GM19324 (cell line): ENCODE measurements at regions not wholly inside any gene's neighbourhood (a gene's known extent, or its start where the extent isn't known, plus 50 kb on each side); places are given as distances from the start of the nearest gene placed in this dataset.
"Not testable (repeated sequence)": the region's sequence is repeated elsewhere in the genome, so short reads cannot be mapped to it uniquely, and the experiment has no call there.

Experiments used
- ATAC-seq: cut with Tn5 transposase; IDR thresholded peaks from one replicate; pipeline ENCODE4 v1.9.1; 2021; ENCODE audit warnings: mild to moderate bottlenecking, moderate library complexity; ENCODE audit not compliant: unreplicated experiment, low FRiP score

GRCh38 chr2:176423819-176424218 lies 154.6 kb downstream of the MTX2 start:
- no peak for ATAC-seq

- ATAC-seq, result no peak
Observed at GRCh38 chr2:176424746-176425145, 155.5 kb downstream of the MTX2 start.

DNA sequence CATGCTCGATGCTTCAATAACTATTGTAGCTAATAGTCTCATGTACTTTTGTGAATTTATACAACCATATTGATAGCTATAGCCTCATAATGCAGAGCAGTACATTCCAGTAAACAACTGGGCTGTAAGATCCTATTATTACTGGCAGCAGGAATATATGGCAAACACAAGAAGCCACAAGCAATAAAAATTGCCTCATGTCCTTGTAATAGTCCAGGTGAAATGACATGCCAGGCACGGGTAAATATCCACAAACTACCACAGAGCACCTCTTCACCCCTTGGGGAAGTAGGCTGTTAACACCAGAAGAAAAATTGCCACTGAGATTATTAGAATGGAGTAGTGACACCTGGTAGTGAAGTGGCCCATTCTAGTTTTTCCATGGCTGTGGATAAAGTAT lies 158.3 kb downstream of the MTX2 start:
- no peak for ATAC-seq

- ATAC-seq, result not testable (repeated sequence)
Observed at GRCh38 chr2:176428944-176429469, 159.8 kb downstream of the MTX2 start.

GRCh38 chr2:176432434-176432833 lies 163.2 kb downstream of the MTX2 start:
- ATAC-seq, result no peak

DNA sequence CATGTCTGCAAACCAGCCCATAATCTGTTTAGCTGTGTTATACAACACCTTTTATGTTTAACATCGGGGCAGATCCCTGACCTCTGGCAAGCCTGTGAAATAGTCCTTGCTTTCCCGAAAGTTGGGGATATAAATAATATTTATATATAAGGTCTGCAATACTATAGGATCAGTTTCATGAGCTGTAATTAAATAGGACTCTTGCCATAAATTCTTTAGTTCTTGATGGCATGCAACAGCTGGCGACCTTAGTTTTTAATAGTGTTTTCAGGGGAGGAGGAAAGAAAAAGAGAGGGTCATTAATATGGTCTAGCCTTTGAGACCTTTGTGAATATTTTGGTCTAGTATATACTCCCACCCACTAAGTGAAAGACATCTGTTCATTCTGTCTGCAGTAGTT lies 166.5 kb downstream of the MTX2 start:
- ATAC-seq, result no peak

DNA sequence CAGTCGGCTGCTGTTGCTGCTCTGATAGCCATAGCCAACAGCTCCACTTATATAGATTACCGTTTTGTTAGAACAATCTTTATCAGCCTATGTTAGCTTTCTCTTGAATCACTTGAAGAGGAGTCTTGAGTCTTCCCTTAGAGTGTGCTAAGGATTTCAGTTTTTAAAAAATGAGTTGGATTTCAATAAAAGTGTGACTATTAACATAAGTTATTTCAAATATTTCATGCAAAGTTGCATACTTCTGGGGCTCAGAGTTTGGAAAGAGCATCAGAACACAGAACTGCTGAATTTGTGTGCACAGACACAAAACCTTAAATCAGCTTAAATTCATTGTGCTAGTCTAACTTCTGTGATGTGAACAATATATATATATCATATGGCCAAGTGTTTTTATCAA lies 174.7 kb downstream of the MTX2 start:
- no peak for ATAC-seq

DNA sequence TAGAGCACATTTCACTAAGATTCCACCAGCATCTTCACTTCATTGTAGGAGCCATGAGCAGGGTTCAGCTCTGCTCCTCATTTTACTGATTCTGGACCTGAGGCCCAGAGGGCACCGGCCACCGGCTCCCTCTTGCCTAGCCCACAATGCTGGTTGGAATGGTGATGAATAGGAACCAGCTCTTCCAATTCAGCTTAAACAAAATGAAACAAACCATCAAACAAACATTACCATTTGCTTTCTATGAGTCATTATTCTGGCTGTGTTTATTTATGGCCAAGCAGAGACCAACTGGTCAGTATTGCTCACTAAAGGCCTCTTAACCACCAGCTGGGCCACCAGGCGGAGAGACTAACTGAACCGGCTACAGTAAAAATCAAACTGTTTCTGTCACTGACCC lies 176.7 kb downstream of the MTX2 start:
- ATAC-seq, result no peak

DNA sequence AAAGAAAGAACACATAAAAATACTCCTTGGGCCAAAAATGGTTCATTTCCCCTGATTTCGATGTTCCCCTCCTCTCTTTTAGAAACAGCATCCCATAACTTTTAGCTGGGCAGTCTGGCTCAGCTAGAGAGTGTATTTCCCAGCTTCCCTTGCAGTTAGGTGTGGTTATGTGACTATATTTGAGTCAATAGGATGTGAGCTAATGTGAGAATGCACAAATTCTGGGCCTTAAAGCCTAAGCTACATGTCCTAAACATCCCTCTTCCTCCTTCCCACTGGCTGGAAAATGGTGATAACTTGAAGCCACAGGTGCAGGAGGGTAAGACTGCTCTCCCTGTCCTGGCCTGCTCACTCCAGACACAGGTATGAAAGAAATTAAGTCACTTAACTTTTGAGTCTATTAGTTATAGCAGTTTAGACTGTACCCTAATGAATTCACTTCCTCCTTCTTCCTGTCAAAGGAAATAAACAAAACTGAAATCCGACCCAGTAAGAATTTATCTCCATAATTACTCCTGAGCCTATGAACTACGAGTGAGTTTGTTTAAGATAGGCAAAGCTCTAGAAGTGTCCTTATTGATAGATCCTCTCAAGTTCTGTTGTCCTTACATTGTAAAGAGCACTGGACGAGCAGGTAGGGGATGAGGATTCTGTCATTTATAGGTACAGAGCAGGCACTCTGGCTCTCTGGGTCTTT lies 177.6 kb downstream of the MTX2 start:
- ATAC-seq, result no peak

DNA sequence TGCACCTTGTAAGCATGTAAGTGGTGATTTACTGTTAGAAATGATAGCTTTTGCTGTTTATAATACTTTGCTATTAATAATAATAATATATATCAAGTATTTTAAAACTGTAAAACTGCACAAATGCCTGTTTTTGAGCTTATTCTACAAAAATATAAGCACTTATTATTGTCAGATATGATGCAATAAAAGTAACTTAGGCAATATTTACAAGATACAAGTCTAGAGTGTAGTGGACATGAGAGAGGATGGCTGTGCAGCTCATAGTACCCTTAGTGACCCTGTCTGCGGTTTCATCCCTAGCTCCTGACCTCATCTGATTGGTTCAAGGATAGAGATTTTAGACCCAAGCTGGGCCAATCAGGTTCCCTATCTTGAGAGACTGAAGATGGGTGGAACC lies 178.4 kb downstream of the MTX2 start:
- ATAC-seq, result no peak

GRCh38 chr2:176449852-176450251 lies 180.6 kb downstream of the MTX2 start:
- no peak for ATAC-seq

DNA sequence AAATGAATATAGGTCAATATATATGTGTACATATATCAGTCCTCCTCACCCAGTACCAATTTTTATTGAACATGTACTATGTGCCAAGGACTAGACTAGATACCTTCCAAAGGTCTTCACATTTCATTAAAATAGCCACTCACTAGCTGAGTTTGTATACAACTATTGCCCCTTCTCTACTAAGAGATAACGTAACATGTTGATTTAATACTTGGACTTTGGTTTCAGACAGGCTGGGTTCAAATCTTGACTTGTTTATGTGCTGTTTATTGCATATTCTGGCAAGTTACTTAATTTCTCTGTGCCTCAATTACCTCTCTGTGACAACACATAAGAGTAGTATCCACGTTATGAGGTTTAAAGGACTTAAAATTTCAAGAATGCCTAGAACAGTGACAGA lies 184.5 kb downstream of the MTX2 start:
- ATAC-seq, result no peak

DNA sequence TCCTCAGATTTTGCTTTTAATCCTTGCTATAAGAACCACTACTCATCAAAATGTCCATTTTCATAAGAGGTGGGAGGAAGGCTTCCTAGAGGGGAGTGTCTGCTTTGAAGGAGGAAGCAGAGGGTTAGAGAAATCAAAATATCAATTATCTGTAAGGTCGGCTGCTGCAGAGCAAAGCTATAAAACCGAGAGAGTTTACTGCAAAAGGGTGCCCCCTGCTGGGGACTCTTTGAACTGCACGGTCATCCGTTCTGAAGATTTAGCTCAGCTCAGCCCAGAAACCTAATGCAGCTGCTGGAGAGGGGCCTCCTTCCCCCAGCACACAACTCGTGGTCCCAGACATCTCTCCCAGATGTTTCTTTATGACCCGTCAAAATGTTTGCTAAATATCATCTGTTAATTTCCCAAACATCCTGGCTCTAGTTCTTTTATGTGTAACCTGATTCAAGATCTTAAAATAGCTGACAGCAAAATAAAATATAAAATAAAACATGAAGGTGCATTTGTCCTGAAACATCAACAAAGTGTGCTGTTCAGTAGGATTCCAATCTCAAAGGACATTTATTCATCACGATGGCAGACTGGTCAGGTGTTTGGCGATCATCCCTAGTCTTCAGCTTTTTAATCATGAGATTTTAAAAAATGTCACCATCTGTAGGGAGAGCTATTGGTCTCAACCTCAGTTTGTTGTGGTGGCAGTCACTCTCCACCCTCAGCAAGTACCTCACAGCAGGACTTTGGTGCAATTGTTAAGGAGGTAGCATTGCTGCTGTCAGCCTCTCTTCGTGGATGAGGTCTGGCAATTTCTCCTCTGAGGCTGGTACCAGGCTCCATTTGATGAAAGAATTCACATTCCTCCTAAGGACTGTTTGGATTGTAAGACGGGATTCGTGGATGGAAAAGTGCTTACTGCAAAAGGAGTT lies 185.9 kb downstream of the MTX2 start:
- no peak for ATAC-seq

DNA sequence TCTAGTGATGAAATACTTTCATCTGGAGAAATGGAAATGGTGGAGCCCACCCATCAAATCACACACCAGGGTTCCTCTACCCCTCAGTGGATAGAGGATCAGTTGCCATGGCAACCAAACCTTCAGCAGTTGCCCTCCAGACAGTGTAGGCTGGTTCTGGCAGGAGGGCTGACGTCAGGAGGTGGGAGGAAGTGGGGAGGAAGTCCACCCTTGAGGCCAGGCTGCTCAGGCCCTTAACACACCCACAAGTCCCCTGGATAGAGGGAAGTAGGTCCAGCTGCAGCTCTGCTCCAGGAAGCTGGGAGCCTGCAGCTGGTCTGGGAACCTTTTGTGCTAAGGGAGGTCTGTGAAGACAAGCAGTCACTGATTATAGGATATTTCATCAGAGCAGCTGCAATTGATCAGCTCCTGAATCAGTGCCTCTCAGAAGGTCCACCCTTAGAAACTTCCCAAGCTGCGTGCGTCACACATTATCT lies 186.6 kb downstream of the MTX2 start:
- no peak for ATAC-seq

DNA sequence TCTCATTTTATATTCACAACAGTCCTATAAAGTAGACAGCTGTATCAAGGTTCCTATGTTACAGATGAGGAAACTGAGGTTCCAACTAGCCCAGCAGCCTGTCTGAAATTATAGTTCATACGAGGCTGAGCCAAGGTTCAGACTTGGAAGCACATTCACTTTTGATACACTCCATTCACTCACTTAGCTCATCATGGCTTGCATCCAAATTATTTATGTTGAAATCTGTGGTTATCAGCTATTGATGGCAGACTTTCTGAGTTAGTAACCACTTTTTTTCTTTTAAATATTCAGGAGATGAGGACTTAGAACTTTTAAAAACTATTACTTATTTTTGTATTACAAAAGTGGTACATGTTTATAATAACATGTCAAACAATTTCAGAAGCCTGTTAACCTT lies 188.2 kb downstream of the MTX2 start:
- no peak for ATAC-seq

DNA sequence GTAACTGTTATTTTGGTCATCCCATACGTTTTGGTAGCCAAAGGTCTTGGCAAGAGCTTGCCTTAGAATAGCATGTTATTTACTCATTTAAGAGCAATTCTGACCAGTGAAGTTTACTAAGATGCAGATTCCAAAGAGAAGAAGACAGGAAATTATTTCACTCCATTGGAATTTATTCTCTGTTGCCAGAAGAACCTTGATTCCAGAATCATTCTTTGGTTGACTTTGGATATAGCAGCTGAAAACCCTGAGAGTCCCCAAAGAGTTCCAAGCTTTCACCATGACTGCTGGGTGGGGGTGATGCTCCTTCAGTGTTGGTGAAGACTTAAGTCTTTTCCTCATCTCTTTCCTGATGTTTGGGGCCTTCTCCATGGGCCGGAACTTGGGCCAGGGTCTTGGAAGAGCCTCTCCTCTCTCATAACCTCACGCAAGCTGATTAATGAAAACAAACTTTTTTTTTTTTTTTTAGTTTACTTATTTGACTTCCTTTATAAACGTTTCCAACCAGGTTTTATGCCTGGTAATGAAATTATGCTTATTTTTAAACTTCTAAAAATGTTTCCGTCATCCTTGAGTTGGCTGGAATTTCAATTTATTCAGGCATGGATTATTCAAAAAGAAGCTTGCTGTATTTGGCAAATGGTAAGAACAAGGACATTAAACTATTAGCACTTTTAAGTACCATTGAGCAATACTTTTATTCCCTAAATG lies 192.0 kb downstream of the MTX2 start:
- no peak for ATAC-seq

DNA sequence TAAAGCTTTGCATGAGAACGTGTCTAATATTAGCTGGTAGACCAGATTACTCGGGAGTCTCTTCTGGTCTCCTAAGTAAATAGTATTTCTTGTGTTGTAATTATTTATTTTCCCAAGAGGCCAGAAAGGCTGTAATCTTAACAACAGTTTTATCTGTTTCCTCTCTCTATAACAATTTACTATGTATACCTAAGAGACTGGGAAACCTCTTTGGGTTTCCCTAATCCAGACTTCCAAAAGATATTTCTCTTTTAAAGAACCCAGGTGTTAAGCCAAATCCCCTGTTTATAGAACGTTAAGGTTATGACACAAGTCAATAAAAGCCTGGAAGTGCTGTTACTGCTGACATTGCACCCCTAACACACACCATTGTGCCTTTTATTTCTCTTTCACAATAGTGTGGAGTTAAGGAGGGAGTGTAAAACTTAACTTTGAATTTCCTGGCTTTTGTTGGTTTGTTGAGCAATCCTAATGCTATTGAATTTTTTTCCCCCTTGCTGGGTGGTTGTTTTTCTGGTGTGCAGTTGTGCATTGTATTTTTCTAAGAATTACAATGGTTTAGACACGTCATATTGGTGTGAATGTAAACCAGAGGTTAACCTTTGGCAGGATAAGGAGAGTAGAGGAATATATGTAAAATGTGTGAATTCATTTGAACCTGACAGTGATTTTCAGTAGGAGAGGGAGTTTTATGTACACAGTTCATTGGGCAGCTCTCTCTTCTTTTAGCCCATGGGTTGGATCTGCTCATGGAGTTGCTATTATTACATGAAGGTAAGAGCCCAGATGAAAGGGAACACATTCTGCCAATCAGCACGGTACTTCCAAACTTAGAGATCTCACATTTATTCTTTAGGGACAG lies 192.8 kb downstream of the MTX2 start:
- no peak for ATAC-seq

DNA sequence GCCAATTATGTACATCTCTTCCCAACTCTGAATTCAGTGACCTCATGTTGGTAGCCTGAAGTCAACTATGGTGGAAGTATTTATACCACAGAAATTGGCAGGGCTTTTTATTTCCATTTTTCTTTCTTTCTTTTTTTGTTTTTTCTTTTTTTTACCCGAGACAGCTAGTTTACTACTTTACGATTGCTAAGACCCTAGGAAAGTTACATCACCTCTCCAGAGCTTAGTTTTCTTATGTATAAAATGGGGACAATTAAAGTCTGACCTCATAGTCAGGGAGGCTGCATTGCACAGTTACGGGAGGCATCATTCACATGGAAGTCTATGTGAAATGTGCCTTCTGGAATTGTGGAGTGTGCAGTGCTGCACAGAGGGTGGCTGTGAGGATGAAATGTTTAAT lies 194.3 kb downstream of the MTX2 start:
- ATAC-seq, result no peak

DNA sequence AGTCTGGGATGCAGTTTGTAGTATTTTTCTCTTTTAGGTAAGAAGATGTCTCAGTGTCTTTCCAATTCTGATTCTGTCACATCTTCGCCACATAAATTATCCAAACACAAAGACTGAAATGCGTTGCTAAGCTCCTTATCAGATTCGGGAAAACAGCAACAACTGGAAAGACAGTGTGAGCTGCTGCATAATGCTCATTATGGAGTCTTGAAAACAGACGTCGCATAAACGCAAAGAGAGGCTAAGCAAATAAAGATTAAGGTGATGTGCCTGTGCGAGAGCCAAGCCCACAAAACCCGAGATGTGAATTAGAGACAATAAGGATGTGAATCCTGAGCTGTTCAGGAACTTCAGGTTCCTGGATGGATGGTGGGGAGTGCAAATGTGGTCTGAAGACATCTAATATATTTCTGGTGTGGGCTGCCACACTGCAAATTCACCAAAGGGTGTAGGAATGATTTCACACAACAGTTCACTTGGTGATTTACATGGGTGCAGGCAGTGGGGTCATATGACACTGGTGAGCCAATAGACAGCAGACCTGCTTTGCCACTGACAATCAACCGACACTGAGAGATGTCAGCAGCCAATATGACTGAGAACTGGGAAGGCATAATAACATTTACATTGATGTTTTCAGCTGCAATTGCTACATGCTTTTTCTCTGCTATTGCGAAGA lies 195.8 kb downstream of the MTX2 start:
- no peak for ATAC-seq
